Smooth muscle cell (in vitro differentiated cells): ENCODE measurements at regions not wholly inside any gene's neighbourhood (a gene's known extent, or its start where the extent isn't known, plus 50 kb on each side); places are given as distances from the start of the nearest gene placed in this dataset.

ENCODE experiments used
- DNase-seq: peaks from one replicate; lab custom pipeline; 2025; ENCODE audit not compliant: unreplicated experiment; lab: John Stamatoyannopoulos, UW
- H2AFZ ChIP-seq: fragments of 200-600 bp; sonication (generic); 2 replicates; pipeline ENCODE4 v1.6.0; 2016; ENCODE audit warnings: antibody characterized with exemption, low read depth, mild to moderate bottlenecking
- H3F3A ChIP-seq: fragments of 200-600 bp; sonication (generic); 2 replicates; pipeline ENCODE4 v1.6.0; 2017; ENCODE audit warnings: antibody characterized with exemption, low read depth
- H3K27ac ChIP-seq: fragments of 200-600 bp; sonication (generic); 2 replicates; pipeline ENCODE4 v1.5.1; 2016; ENCODE audit warnings: low read depth, mild to moderate bottlenecking
- H3K27me3 ChIP-seq: fragments of 200-600 bp; sonication (generic); 2 replicates; pipeline ENCODE4 v1.6.1; 2016; ENCODE audit warnings: low read depth, mild to moderate bottlenecking
- H3K36me3 ChIP-seq: fragments of 200-600 bp; sonication (generic); 2 replicates; pipeline ENCODE4 v1.5.1; 2016; ENCODE audit warnings: low read depth
- H3K4me1 ChIP-seq: fragments of 200-600 bp; sonication (generic); 2 replicates; pipeline ENCODE4 v1.5.1; 2016; ENCODE audit warnings: low read depth
- H3K4me2 ChIP-seq: fragments of 200-600 bp; sonication (generic); 2 replicates; pipeline ENCODE4 v1.6.0; 2016; ENCODE audit warnings: mild to moderate bottlenecking
- H3K4me3 ChIP-seq: fragments of 200-600 bp; sonication (generic); 2 replicates; pipeline ENCODE4 v1.5.1; 2016; ENCODE audit warnings: mild to moderate bottlenecking
- H3K79me2 ChIP-seq: fragments of 200-600 bp; sonication (generic); 2 replicates; pipeline ENCODE4 v1.6.0; 2016; ENCODE audit warnings: low read depth, mild to moderate bottlenecking
- H3K9ac ChIP-seq: fragments of 200-600 bp; sonication (generic); 2 replicates; pipeline ENCODE4 v1.6.0; 2016; ENCODE audit warnings: low read depth
- H3K9me3 ChIP-seq: fragments of 200-600 bp; sonication (generic); replicated peaks from 2 replicates; pipeline ENCODE4 v1.5.1; 2016; ENCODE audit warnings: low read depth
- H4K20me1 ChIP-seq: fragments of 200-600 bp; sonication (generic); 2 replicates; pipeline ENCODE4 v1.6.0; 2016; ENCODE audit warnings: low read depth
- WGBS: methylation state at CpG from one replicate; pipeline ENCODE4 v1.1.7; 2016; ENCODE audit warnings: low lambda C conversion rate; 5-methylcytosine and 5-hydroxymethylcytosine counted together
- TF ChIP-seq, protein P1 (sequence below): fragments of 200-600 bp; sonication (generic); IDR thresholded peaks from 2 replicates; pipeline ENCODE4 v1.5.1; 2017; ENCODE audit warnings: borderline replicate concordance, mild to moderate bottlenecking, antibody characterized with exemption; ENCODE audit not compliant: insufficient read depth, poor library complexity, severe bottlenecking

DNA sequence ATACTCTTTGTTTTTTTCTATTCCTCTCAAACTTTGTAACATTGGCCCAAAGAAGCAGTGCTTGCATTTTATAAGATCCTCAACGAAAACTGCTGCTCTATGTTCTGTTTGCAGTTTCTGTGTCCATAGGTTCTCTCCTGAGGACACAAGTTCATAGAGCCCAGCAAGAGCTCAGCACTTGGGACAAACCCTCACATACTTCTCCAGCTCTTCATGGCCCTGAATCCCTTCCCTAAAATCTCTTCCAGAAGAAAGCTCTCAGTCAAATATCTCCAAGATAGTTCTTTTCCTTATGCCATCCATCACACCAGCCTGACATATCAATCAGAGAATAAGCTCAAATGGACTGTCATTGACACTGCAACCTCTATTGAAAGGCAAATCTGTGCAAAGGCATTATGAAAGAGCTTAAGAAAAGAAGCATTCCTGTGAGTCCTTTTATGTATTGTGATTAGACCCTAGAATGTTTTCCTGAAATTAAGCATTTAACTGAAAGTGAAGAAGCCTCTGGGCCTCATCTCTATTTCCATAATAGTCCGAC lies 405.5 kb downstream of the ANKRD7 start:
- Histone ChIP-seq H3K9ac (no peak overlapping the region), H3K4me2 (no peak overlapping the region), H3K27ac (no peak overlapping the region), H3K79me2 (no peaks in the 10 kb centered on the region), H3K9me3 (no peaks in the 10 kb centered on the region), H3K36me3 (no peaks in the 10 kb centered on the region), H3K4me1 (peaks cover 3% of the 10 kb centered on the region), H3F3A (no peaks in the 10 kb centered on the region), H3K27me3 (no peaks in the 10 kb centered on the region), H4K20me1 (no peaks in the 10 kb centered on the region), H3K4me3 (no peak overlapping the region), H2AFZ (no peak overlapping the region)
- DNase-seq = no peak
- 40% methylated on average over 2 of the region's 2 CpGs for WGBS
- TF ChIP-seq, protein P1, sequence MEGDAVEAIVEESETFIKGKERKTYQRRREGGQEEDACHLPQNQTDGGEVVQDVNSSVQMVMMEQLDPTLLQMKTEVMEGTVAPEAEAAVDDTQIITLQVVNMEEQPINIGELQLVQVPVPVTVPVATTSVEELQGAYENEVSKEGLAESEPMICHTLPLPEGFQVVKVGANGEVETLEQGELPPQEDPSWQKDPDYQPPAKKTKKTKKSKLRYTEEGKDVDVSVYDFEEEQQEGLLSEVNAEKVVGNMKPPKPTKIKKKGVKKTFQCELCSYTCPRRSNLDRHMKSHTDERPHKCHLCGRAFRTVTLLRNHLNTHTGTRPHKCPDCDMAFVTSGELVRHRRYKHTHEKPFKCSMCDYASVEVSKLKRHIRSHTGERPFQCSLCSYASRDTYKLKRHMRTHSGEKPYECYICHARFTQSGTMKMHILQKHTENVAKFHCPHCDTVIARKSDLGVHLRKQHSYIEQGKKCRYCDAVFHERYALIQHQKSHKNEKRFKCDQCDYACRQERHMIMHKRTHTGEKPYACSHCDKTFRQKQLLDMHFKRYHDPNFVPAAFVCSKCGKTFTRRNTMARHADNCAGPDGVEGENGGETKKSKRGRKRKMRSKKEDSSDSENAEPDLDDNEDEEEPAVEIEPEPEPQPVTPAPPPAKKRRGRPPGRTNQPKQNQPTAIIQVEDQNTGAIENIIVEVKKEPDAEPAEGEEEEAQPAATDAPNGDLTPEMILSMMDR = no peak

DNA sequence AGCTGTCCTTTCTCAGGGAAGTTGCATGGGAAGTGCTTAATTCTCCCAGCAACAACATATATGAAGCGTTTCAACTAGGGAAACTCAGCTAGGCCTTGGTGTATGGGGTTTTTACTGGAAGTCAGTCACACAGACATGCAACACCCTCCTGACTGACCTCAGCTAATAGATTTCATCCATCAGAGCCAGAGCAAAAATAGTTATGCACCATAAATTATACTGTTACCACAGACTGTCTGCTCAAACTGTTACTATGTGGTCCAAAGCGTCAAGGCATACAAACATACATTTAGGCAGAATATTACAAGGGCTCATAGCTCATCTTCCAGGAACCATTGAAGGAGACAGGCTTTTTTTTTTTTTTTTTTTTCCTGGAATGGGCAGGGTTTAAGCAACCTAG lies 417.9 kb downstream of the ANKRD7 start:
- Histone ChIP-seq H4K20me1 (no peaks in the 10 kb centered on the region), H2AFZ (no peak overlapping the region)

DNA sequence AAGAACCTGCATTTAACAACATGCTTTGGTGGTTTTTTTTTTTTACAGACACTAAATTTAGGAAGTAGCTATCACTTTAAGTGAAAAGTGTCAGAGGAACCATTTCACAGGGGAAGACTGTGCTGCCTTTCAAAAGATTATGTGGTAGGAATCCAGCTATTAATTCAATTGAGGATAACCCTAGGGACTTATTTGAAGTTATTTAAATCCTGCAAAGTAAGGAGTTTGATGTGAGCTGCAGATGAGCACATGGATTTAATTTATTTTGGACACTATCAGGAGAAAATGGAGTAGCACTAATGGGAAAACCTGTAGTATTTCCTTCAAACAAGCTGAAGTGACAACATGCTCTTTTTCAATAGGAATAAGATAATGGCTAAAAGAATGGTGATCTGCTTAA lies 419.8 kb downstream of the ANKRD7 start:
- H3K27ac ChIP-seq = no peak overlapping the region
- TF ChIP-seq, protein P1 = no peak
- no peak for DNase-seq

More for the DNA sequence above, 417.9 kb downstream of the ANKRD7 start:
- TF ChIP-seq, protein P1 = no peak
- H3K9ac ChIP-seq = no peak overlapping the region
- H3K4me1 ChIP-seq = no peaks in the 10 kb centered on the region
- no peaks in the 10 kb centered on the region for H3F3A ChIP-seq
- H3K36me3 ChIP-seq = no peaks in the 10 kb centered on the region
- H3K27ac ChIP-seq = no peak overlapping the region
- H3K9me3 ChIP-seq = no peaks in the 10 kb centered on the region
- H3K4me3 ChIP-seq = no peak overlapping the region
- H3K27me3 ChIP-seq = no peaks in the 10 kb centered on the region
- H3K4me2 ChIP-seq = no peak overlapping the region
- H3K79me2 ChIP-seq = no peaks in the 10 kb centered on the region
- 43% methylated on average over 2 of the region's 2 CpGs for WGBS
- DNase-seq = no peak

DNA sequence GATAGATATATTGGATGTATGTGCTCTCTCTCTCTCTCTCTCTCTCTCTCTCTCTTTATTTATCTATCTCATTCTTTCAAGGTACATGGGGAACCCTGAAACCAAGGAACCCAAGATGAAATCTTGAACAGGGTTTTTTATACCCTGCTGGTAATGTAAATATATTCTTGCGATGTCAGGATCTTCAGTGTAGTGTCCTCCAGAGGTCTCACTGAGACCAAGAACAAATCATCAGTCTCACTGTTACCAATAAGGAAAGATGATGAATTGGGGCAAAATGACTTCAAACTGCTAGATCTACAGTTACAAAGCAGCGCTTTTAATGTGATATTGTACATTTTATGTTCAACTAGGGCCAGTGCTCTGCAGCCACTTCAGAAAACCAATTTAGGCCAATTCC lies 423.5 kb downstream of the ANKRD7 start:
- H3K9ac ChIP-seq = no peak overlapping the region
- DNase-seq = no peak
- H4K20me1 ChIP-seq = no peaks in the 10 kb centered on the region
- H3K27me3 ChIP-seq = no peaks in the 10 kb centered on the region
- H3K9me3 ChIP-seq = no peaks in the 10 kb centered on the region
- no peaks in the 10 kb centered on the region for H3K79me2 ChIP-seq
- TF ChIP-seq, protein P1 = no peak
- no peaks in the 10 kb centered on the region for H3K36me3 ChIP-seq
- H3K4me2 ChIP-seq = no peak overlapping the region
- no peak overlapping the region for H3K27ac ChIP-seq
- no peaks in the 10 kb centered on the region for H3F3A ChIP-seq
- H2AFZ ChIP-seq = no peak overlapping the region
- 95% methylated on average over 2 of the region's 2 CpGs for WGBS
- H3K4me1 ChIP-seq = no peaks in the 10 kb centered on the region
- no peak overlapping the region for H3K4me3 ChIP-seq

More for the DNA sequence above, 419.8 kb downstream of the ANKRD7 start:
- H3F3A ChIP-seq = no peaks in the 10 kb centered on the region
- H3K4me3 ChIP-seq = no peak overlapping the region
- H3K27me3 ChIP-seq = no peaks in the 10 kb centered on the region
- H4K20me1 ChIP-seq = no peaks in the 10 kb centered on the region
- H2AFZ ChIP-seq = no peak overlapping the region
- no peak overlapping the region for H3K4me2 ChIP-seq
- no peak overlapping the region for H3K9ac ChIP-seq
- no peaks in the 10 kb centered on the region for H3K79me2 ChIP-seq
- no peaks in the 10 kb centered on the region for H3K4me1 ChIP-seq
- no peaks in the 10 kb centered on the region for H3K36me3 ChIP-seq
- no peaks in the 10 kb centered on the region for H3K9me3 ChIP-seq
